Inflammatory macrophage treated with lipopolysaccharide for 1 hour (primary cell): ENCODE measurements at regions not wholly inside any gene's neighbourhood (a gene's known extent, or its start where the extent isn't known, plus 50 kb on each side); places are given as distances from the start of the nearest gene placed in this dataset.

Source experiments
- DNase-seq, 2 donors: peaks; one replicate each; pipeline ENCODE4 v3.0.0-alpha.2; 2020 to 2022

DNA sequence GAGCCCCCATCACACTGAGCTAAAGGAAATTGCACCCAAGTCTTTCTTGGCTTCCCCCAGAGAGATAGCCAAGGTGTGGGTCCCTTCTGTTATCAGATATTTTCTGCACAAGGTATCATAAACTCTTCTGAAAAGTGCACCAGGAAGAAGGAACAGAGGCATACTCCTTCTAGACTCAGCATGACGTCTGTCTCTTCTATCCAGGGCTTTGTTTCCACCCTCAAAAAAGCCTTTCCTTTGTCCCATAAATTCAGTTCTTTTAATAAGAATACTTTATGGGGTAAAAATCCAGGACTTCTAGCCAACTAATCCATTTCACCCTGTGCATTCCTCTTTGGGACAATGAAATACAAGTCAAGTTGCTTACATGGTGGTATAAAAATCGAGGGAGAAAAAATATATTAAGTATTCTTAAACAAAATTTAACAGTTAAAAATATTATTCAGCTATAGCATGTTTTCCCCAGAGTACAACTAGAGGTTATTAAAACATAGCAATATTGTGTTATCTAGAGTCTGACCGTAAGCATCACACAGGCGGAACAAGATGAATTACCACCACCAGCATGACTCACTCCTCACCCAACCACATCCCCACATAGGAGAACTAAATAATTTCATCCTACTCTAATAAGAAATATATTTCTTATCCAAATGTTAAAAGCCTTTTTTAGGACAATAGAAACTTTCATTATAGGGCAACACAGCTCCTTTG is 79.9 kb upstream of the GPC6 start:
- DNase-seq: no peak

DNA sequence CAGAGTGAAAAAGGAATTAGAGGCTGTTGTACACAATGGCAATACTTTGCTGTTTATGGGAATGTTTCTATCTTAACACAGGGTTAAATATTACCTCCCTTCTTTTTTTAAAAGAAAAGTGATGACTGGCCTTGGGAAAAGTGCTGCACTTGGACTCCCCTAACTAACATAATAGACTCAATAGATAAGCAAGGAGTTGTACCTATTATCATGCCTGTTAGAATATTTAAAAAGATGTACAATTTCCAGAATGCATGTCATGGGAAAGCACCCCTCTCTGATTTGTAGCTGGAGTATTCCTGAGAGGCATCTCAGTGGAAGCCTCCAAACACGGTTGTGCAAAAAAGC is 79.3 kb upstream of the GPC6 start:
- no peak for DNase-seq

DNA sequence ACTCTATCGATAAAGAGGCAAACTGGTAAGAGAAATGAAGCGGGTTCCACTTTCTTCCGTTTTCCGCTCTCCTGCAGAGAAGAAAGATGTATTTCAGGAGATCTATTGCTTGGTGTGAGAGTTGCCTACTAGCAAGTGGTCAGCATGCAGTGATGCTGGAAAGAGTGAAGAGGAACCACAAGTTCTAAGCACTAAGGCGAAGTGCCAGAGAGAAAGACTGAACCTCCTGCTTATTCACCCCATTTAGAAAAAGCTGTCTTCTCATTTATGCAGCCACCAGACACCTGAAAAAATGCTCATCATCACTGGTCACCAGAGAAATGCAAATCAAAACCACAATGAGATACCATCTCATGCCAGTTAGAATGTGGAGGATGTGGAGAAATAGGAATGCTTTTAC is 78.7 kb upstream of the GPC6 start:
- DNase-seq: no peak

DNA sequence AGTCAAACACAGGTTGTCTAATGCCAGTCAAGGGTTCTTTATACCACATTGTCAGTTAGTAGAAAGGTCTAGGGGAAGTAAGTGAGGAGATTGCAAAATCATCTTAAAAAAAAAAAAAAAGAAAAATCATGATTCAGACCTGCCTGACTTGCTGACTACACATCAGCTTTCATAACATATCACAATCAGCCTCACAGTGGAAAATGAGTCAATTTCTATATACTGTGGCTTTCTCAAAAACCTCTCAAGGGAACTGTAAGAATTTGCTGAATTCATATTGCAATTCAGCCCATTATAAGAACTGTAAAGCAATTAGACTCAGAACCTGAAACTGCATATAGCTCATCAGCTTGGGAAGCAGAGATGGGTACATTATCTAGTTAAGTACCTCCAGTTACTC is 75.3 kb upstream of the GPC6 start:
- DNase-seq: peak; percentile 13 to 44

DNA sequence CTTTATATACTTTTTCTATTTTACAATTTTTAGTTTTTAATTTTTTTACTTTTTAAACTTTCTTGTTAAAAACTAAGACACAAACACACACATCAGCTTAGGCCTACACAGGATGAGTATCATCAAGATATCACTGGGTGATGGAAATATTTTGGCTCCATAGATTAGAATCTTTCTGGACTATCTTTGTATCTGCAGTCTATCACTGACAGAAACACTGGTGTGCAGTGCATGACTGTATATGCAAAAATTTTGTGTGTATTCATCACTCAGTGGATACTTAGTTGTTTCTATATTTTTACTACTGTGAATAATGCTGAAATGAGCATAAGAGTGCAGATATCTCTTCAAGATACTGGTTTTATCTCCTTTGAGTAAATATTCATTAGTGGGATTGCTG is 68.0 kb upstream of the GPC6 start:
- DNase-seq: no peak

DNA sequence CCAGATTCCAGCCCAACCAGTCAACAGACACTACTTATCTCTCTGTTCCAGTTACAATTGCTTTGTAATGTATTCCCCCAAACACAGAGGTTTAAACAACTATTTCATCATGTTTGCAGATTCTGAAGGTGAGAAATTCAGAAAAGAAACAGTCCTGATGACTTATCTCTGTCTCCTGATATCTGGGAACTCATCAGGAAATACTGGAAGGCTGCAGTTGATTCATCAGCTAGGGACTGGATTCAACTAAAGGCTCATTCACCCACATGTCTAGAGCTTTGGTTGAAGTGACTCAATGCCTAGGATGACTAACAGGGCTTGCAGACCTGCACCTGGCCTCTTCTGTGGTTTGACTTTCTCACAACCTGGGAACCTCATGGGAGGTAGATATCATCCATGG is 56.6 kb upstream of the GPC6 start:
- no peak for DNase-seq

DNA sequence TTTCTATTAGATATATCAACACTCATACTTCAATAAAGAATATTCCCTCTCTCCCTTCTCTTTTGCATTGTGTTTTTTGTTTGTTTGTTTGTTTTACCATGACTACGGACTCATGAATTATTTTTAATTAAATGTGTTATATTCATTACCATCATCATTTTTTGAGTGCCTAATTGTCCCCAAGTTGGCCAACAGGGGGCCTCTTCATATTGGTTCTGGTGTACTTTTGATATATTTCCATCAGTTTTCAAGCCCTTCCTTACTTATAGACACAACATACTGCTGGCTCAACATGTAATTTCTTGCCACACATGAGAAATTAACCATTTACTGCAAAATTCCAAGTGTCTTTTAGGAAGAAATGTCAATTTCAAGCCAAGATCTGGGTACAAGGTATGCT is 54.5 kb upstream of the GPC6 start:
- no peak for DNase-seq

DNA sequence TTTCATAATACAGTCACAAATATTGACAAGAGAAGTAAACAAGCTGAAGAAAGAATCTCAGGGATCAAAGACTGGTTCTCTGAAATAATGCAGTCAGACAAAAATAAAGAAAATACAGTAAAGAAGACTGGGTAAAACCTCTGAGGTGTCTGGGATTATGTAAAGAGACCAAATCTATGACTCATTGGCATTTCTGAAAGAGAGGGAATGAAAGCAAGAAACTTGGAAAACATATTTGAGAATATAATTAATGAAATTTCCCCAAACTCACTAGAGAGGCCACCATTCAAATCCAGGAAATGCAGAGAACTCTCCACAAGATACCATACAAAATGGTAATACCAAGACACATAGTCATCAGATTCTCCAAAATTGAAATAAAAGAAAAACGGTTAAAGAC is 53.0 kb upstream of the GPC6 start:
- DNase-seq: no peak

DNA sequence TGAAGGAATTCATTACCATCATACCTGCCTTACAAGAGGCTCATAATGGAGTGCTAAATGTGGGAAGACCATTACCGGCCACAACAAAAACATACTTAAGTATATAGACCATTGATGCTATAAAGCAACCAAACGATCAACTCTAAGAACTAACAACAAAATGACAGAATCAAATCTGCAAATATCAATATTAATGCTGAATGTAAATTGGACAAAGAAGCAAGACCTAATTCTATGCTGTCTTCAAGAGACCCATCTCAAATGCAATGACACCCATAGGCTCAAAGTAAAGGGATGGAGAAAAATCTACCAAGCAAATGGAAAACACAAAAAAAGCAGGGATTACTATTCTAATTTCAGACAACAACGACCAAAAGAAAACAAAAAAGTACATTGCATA is 52.3 kb upstream of the GPC6 start:
- no peak for DNase-seq
